HFFc6 (cell line): ENCODE measurements at regions not wholly inside any gene's neighbourhood (a gene's known extent, or its start where the extent isn't known, plus 50 kb on each side); places are given as distances from the start of the nearest gene placed in this dataset.
A peak's percentile ranks its signal among the peaks of the same experiment; 100 is the strongest.

Source experiments
- DNase-seq: peaks from one replicate; pipeline ENCODE4 v3.0.0-alpha.2; 2018
- H3K27ac Mint-ChIP-seq: 2 replicates; pipeline ENCODE4 v1.8.0; 2020; ENCODE audit warnings: mild to moderate bottlenecking, mixed read lengths
- H3K27me3 Mint-ChIP-seq: 2 replicates; pipeline ENCODE4 v1.8.0; 2021; ENCODE audit warnings: mild to moderate bottlenecking, moderate library complexity, mixed read lengths; ENCODE audit not compliant: insufficient read depth
- H3K36me3 Mint-ChIP-seq: 2 replicates; pipeline ENCODE4 v1.8.0; 2021; ENCODE audit warnings: low read depth, mixed read lengths
- H3K4me1 Mint-ChIP-seq: 2 replicates; pipeline ENCODE4 v1.8.0; 2020; ENCODE audit warnings: low read depth, mixed read lengths
- H3K4me3 Mint-ChIP-seq: 2 replicates; pipeline ENCODE4 v1.8.0; 2020; ENCODE audit warnings: mild to moderate bottlenecking, moderate library complexity, mixed read lengths
- H3K9me3 Mint-ChIP-seq: 2 replicates; pipeline ENCODE4 v1.8.0; 2020; ENCODE audit warnings: mild to moderate bottlenecking, mixed read lengths
- CTCF ChIP-seq: fragments of 200-600 bp; sonication (generic); IDR thresholded peaks from 2 replicates; pipeline ENCODE4 v1.5.0; 2021; ENCODE audit warnings: antibody characterized with exemption, mild to moderate bottlenecking

DNA sequence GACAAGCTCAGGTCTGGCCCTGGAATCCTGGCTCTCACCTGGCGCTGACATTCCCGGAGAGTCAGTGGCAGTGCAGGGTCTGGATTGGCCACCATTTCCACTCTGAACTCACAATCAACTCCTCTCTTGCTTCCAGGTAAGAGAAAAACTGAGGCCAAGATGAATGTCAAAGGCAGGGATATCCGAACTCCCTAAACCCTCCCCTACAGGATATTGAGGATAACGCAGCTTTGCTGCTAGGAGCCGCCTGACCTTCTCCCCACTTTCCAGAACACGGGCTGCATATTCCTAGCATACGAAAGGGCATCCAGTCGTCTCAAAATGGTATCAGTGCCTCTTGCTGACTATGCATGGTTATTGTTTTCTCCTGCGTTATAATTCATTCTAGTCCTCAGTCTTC lies 473.4 kb downstream of the SOX9 start:
- Mint-ChIP-seq H3K4me1 (peaks cover 38% of the 10 kb centered on the region), H3K27ac (no peak overlapping the region), H3K27me3 (peaks cover 16% of the 10 kb centered on the region), H3K36me3 (no peaks in the 10 kb centered on the region), H3K9me3 (no peaks in the 10 kb centered on the region), H3K4me3 (no peak overlapping the region)
- no peak for DNase-seq
- peak; percentile 29; the same call in 1 of the 2 replicates for TF ChIP-seq CTCF
